SKM-1 (cell line): ENCODE measurements at regions not wholly inside any gene's neighbourhood (a gene's known extent, or its start where the extent isn't known, plus 50 kb on each side); places are given as distances from the start of the nearest gene placed in this dataset.

Experiments used
- DNase-seq: peaks from one replicate; lab custom pipeline; 2025; ENCODE audit not compliant: unreplicated experiment; lab: John Stamatoyannopoulos, UW

DNA sequence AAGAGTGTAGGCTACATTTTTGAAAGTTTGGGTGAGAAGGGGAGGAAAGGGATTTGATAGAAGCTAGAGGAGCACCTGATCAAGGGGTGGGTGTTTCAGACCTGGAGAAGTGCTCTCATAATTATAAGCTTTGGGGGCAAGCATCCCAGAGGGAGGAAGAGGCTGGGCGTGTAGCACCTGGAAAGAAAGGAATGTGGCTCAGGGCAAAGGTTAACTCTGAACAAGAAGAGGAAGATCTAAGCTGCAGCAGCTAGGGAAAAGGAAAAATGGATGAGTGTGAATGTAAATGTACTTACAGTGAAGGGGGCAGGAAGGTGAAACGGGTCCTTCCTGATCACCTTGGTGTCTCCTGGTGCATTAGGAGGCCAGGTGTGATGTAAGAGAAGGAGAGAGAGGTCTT lies 49.8 kb upstream of the ANKRD55 start:
- DNase-seq, result no peak
